ENCODE measurements at regions not wholly inside any gene's neighbourhood (a gene's known extent, or its start where the extent isn't known, plus 50 kb on each side); places are given as distances from the start of the nearest gene placed in this dataset.

DNA sequence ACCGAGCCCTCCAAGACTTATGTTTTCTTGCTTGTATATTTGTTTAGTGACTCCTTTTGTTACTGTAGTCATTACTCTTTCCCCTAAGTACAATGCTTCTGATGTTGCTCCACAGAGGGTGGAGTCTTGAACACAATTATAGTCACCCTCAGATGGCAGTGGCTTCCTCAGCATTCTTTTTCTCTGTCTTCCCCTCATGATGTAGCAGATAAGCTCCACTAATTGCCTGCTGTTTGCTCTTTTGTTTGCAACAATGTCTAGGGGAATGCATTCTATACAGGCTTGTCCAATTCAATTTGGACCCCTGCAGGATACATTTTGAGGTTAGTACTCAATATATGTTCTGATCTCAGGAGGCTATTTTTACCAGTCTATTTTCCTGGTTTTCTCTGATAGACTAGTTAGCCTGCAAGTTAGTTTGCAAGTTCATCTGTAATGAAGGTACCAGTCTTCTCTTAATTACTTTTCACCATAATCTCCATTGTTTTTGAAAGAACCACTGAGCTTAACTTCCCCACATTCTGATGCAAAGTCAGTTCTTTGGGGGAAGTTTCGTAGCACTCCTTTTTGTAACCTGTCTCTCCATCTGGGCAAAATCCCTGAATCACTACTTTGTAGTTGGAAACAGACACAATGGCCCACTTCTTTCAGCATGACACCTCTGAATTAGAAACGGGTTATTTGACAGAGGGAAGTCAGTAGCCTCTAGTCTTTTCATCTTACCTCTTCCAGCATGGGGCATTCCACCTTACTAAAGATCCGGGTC lies 1509.2 kb downstream of the CDH11 start:
- no peak for DNase-seq

DNA sequence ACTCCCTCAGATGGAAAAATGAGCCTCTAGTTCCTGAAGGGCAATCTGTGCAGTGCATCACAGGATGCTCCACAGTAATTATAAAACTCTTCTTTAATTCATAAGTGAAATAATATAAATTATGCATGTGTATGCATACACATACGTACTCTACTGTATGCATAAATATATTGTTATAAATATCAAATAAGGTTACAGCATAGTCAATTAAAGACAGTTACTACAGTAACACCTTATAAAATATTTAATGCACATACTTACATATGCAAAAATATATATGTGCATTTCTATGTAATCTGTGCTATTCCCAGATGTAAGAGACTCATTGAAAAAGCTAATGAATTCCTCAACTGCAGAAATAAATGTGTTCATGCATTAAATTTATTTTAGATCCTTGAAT lies 1515.1 kb downstream of the CDH11 start:
- DNase-seq, result no peak

GRCh38 chr16:63602206-63602927 lies 1519.5 kb downstream of the CDH11 start:
- no peak for DNase-seq

DNA sequence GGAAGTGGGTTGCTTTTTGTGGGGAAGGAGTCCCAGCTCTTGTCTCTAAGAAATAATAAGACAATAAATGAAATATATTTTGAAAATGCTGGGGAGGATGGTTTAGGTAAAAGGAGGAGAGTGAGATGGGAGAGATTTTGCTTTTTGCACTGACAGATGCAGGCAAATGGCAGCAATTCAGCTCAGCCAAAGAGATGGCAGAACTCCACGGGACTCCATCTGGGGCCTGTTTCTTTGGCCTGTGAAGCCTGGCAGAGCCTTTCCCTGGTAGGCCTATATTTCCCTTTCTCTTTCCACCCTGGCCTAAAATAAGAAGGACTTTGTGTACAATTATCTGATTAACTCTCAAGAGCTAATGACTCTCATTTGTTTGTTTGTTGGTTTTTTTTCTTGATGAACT lies 1525.1 kb downstream of the CDH11 start:
- no peak for DNase-seq

- DNase-seq, result no peak
These were observed 1529.0 kb downstream of the CDH11 start for GRCh38 chr16:63592852-63593251.

- DNase-seq, result no peak
These were observed 1540.3 kb downstream of the CDH11 start for GRCh38 chr16:63581570-63581969.

GRCh38 chr16:63578791-63579190 lies 1542.6 kb upstream of the CDH8 start:
- no peak for DNase-seq

DNA sequence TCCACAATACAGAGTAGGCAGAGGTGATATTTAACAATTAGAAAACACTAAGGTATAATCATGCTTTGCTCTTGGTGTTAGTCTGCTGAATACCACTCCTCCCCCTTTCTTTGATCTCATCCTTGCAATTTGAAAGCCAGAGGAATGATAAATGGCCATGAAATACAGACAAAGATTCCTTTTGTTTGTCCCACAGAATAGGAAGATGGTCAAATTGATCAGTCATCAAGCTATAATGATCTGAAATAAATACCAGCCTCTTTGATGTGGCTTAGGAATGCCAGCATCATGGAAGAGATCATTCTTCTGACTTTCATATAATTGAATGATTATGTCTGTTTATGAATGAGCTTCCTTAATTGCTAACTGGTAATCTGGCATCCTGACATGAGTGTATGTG lies 1541.7 kb upstream of the CDH8 start:
- DNase-seq, result no peak

GRCh38 chr16:63575041-63575440 lies 1538.8 kb upstream of the CDH8 start:
- DNase-seq, result no peak

DNA sequence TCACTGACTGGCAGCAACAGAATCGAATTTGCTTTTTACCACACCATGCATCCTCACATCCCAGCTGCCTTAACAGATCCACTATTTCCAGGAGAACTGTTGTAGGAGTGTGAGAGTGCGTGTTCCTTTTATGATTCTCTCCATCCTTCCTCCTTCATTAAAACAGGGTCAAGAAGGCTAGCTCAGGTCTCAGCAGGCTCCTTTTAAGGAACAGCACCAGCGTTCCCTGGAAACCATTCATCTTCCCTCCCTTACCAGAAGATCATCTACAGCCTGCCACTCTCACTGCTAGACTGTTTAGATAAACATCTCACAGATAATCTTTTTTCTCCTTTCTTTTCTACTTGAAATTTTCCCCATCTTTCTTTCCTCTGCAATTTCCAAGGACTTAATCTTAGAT lies 1531.9 kb upstream of the CDH8 start:
- no peak for DNase-seq

DNA sequence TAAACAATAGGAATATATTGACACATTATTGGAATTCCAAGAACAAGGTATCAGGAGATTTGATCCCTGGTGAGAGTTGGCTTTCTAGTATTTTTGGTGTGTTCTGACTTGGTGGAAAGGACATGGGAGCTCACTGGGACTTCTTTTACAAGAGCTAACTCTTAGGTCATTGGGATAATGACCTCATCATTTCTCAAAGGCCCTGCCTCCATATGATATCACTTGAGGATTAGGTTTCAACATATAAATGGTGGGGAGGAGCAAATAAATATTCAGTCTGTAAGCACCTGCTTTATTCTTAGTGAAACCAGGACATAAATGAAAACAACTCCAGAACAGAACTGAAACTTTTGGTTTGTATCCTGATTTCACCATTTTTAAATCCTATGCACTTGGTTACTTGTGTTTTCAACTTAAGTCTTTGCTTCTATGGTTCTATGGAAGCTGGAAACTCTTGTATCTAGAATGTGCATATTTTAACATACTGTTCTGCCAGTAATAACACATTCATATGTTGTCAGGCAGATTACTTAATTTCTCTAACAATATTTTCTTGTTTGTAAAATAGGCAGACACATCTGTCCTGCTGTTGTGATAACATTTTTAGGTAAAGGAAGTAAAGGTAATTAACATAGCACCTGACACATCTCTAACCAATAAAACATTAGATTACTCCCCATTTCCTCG lies 1527.7 kb upstream of the CDH8 start:
- no peak for DNase-seq

GRCh38 chr16:63553980-63554379 lies 1517.7 kb upstream of the CDH8 start:
- no peak for DNase-seq

DNA sequence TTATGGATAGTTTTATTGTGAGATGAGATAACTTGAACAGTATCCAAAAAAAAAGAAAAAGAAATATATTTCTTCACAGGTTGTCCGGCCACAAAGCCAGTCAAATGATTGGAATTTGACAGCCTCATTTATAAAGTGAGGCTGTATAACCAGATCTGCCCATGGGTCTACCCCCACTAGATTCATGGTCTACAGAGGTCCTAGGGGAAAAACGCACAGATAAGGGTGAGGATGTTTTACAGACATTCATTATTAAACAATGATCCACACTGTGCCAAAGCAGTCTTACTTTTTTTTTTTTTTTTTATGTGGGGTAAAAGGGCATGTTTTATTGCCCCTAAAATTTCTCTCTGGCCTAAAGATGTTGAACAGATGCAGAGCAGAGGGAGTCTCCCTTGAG lies 1503.0 kb upstream of the CDH8 start:
- DNase-seq, result peak; percentile 2

- no peak for DNase-seq
These were observed 1494.7 kb upstream of the CDH8 start for GRCh38 chr16:63530974-63531373.

DNA sequence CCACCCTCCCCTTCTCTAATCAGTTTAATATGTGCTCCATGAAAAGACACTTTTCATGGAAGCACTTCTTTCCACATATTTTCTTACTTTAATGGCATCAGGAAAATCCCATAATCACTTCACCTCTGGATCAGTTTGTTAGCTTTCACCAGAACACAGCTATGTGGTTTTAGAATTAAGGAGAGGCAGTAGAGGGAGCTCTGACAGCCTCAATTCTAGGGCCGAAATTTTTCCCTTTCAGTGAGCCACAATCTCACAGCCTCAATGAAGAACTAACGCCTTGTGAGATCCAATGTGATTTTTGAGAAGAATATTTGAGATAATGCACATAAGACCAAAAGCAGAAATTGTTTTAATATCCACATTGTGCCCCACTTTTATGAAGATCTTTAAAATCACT lies 1494.0 kb upstream of the CDH8 start:
- DNase-seq, result no peak

DNA sequence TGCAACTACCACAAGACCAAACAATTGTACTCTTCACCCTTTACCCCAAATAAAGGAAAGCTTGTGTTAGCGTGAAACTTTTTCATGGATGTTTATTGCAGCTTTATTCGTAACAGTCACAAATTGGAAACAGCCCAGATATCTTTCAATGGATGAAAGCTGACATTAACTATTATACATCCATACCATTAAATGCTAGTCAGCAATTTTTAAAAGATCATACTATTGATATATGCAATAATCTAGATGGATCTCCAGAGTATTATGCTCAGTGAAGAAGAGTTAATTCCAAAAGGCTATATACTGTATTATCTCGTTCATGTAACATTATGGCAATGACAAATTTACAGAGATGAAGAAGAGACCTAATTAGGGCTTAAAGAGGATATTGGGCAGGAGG lies 1491.2 kb upstream of the CDH8 start:
- no peak for DNase-seq

GRCh38 chr16:63516394-63516793 lies 1480.2 kb upstream of the CDH8 start:
- no peak for DNase-seq

- DNase-seq, result no peak
These were observed 1476.7 kb upstream of the CDH8 start for GRCh38 chr16:63512910-63513309.

DNA sequence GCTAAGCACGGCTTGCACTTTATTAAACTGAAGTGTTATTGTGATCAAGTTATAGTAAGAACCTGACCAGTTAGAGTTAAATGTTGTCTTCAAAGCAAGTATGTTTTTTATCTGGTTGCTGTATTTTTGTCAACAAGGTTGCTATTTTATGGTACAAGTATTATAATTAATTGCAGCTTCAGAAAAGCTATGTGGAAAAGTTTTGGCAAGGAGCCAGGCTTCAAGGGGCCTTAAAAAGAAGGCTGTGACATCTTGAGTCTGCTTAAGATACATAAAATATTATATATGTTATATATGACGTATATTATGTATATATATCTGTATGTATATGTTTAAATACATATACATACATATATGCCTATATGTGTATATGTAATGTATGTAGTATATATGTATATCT lies 1461.2 kb upstream of the CDH8 start:
- no peak for DNase-seq

DNA sequence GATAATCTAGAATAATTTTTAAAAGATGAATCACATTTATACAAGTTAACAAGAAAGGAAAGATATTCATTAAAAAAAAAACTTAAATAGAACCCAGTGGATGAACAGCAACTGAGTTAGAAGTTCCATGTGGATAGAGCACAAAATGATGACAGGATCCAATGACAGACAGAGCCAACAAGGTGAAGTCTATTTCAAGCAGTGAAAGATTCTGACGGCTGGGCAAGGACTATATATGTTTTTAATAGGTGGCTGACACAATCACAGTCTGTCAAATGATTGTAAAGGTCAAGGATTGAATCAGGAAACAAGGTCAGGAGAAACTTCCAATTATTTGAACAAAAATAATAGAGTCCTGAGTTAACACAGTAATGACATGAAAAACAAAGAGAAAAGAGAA lies 1460.0 kb upstream of the CDH8 start:
- DNase-seq, result no peak

GRCh38 chr16:63488955-63489354 lies 1452.7 kb upstream of the CDH8 start:
- no peak for DNase-seq

GRCh38 chr16:63481060-63481459 lies 1444.8 kb upstream of the CDH8 start:
- DNase-seq, result no peak

DNA sequence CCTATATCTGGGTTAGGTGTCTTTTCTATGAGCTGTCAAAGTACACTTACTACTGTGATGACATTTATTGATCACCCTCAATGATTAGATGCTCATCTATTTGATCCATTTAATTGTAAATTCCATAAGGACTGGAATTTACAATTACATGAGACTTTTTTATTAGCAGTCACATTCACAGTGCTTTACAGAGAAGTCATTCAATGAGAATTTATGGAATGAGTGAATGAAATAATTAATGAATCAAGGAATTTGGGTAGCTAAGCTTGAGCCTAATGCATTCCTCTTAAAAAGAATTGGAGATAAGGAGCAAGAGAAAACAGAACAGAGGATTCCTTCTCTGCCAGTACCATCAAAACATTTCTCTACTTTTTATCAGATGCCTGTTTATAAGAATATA lies 1437.5 kb upstream of the CDH8 start:
- peak; percentile 59 for DNase-seq

GRCh38 chr16:63467513-63467912 lies 1431.3 kb upstream of the CDH8 start:
- peak; percentile 2 for DNase-seq
